Caco-2 (cell line): ENCODE measurements at regions not wholly inside any gene's neighbourhood (a gene's known extent, or its start where the extent isn't known, plus 50 kb on each side); places are given as distances from the start of the nearest gene placed in this dataset.

ENCODE experiments used
- BruUV-seq: library from RNA; stranded (reverse); fragments of 400-500 nt; replicated peaks from 2 replicates; lab custom pipeline; 2021; lab: Mats Ljungman, UMichigan
- CTCF ChIA-PET: fragments of 300-600 bp; sonication (Branson Sonifier 250); formaldehyde crosslinking; loops from one replicate; lab custom pipeline; 2022; ENCODE audit warnings: antibody characterized with exemption; lab: Charles Lee
- POLR2A ChIA-PET: fragments of 300-600 bp; sonication (Branson Sonifier 250); formaldehyde crosslinking; loops from one replicate; lab custom pipeline; 2022; ENCODE audit warnings: antibody characterized with exemption; lab: Charles Lee
- DNase-seq, 2 experiments: peaks; one replicate each; pipeline versions ENCODE4 v3.0.0 to v3.0.0-alpha.2; 2020 to 2022
- H3K27me3 ChIP-seq: replicated peaks from 2 replicates; pipeline ENCODE4 v1.6.0; 2011; ENCODE audit warnings: low read length; ENCODE audit not compliant: control insufficient read depth, insufficient read depth
- H3K36me3 ChIP-seq: 2 replicates; pipeline ENCODE4 v1.5.1; 2011; ENCODE audit warnings: low read length; ENCODE audit not compliant: control insufficient read depth, insufficient read depth
- H3K4me1 ChIP-seq: fragments of 250-450 bp; sonication (Bioruptor Pico); 2 replicates; pipeline ENCODE4 v1.5.1; 2020; ENCODE audit warnings: mild to moderate bottlenecking
- H3K4me3 ChIP-seq: 2 replicates; pipeline ENCODE4 v1.5.1; 2011; ENCODE audit warnings: low read depth, mild to moderate bottlenecking, control low read depth, low read length
- H3K9me3 ChIP-seq: fragments of 250-450 bp; sonication (Bioruptor Pico); 2 replicates; pipeline ENCODE4 v1.5.1; 2020; ENCODE audit warnings: mild to moderate bottlenecking, moderate library complexity
- H3K27ac Mint-ChIP-seq: one replicate; pipeline ENCODE4 v1.8.0; 2022; ENCODE audit warnings: mixed read lengths; ENCODE audit not compliant: unreplicated experiment
- H3K27me3 Mint-ChIP-seq: one replicate; pipeline ENCODE4 v1.8.0; 2022; ENCODE audit warnings: mixed read lengths; ENCODE audit not compliant: insufficient read depth, unreplicated experiment
- H3K36me3 Mint-ChIP-seq: one replicate; pipeline ENCODE4 v1.8.0; 2022; ENCODE audit warnings: mild to moderate bottlenecking, mixed read lengths; ENCODE audit not compliant: insufficient read depth, unreplicated experiment
- H3K4me1 Mint-ChIP-seq: one replicate; pipeline ENCODE4 v1.8.0; 2022; ENCODE audit warnings: low read depth, mixed read lengths; ENCODE audit not compliant: unreplicated experiment
- H3K4me3 Mint-ChIP-seq: one replicate; pipeline ENCODE4 v1.8.0; 2022; ENCODE audit warnings: mild to moderate bottlenecking, moderate library complexity, mixed read lengths; ENCODE audit not compliant: unreplicated experiment
- H3K9me3 Mint-ChIP-seq: one replicate; pipeline ENCODE4 v1.8.0; 2022; ENCODE audit warnings: mixed read lengths; ENCODE audit not compliant: unreplicated experiment
- intact Hi-C: fragments of 100-400 bp; cut with micrococcal nuclease; formaldehyde crosslinking; loops from one replicate; pipeline ENCODE4 v1.10.0; 2022; ENCODE audit not compliant: unreplicated experiment
- TF ChIP-seq, protein P1 (sequence below), 2 experiments: fragments of 200-600 bp in 1 of 2; IDR thresholded peaks; 1 replicate in 1 of 2; 2 replicates in 1 of 2; pipeline versions ENCODE4 v1.5.1 to v1.8.0; 2011 to 2022; ENCODE audit warnings: antibody characterized with exemption in 1 of 2, control low read depth in 1 of 2, inconsistent platforms in 1 of 2, low read depth in 1 of 2, low read length in 1 of 2, mild to moderate bottlenecking in 1 of 2, moderate library complexity in 1 of 2; ENCODE audit not compliant: insufficient read depth in 1 of 2, severe bottlenecking in 1 of 2, unreplicated experiment in 1 of 2

DNA sequence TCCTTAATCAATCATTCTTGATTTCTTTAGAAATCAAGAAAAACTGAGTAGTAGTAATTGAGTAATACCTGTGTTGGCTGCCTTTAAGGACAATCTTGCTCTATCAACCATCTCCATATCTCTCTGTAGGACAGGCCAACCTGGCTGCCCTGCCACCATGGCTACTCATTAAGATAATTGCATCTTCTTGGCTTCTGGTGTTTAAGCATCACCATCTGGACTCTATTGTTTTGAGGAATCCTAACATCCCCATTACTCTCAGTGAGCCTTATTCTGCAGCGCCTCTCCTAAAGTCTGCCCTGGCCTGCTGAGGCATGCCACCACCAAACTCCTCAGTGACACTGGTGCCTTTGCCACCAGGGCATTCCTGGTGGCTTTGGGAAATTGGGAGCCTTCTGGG lies 442.6 kb upstream of the ZNF507 start:
- Histone ChIP-seq H3K9me3 (0 out of 2 replicates have a peak, but pooled peaks cover 3% of the 10 kb centered on the region), H3K36me3 (no peaks in the 10 kb centered on the region), H3K4me3 (no peak overlapping the region), H3K4me1 (no peaks in the 10 kb centered on the region), H3K27me3 (no peaks in the 10 kb centered on the region)
- no TSS peak for BruUV-seq
- Mint-ChIP-seq H3K27ac (no peak overlapping the region), H3K27me3 (no peaks in the 10 kb centered on the region), H3K36me3 (no peaks in the 10 kb centered on the region), H3K9me3 (no peaks in the 10 kb centered on the region), H3K4me1 (no peaks in the 10 kb centered on the region), H3K4me3 (no peak overlapping the region)
- DNase-seq, result no peak
- TF ChIP-seq, protein P1, sequence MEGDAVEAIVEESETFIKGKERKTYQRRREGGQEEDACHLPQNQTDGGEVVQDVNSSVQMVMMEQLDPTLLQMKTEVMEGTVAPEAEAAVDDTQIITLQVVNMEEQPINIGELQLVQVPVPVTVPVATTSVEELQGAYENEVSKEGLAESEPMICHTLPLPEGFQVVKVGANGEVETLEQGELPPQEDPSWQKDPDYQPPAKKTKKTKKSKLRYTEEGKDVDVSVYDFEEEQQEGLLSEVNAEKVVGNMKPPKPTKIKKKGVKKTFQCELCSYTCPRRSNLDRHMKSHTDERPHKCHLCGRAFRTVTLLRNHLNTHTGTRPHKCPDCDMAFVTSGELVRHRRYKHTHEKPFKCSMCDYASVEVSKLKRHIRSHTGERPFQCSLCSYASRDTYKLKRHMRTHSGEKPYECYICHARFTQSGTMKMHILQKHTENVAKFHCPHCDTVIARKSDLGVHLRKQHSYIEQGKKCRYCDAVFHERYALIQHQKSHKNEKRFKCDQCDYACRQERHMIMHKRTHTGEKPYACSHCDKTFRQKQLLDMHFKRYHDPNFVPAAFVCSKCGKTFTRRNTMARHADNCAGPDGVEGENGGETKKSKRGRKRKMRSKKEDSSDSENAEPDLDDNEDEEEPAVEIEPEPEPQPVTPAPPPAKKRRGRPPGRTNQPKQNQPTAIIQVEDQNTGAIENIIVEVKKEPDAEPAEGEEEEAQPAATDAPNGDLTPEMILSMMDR (IDR thresholded peaks at IDR 0.05; ENCODE audit: insufficient read depth in 1 of 2, low read depth in 1 of 2, low read length in 1 of 2, severe bottlenecking in 1 of 2, unreplicated experiment in 1 of 2), result no peak
- ChIA-PET CTCF (no interaction called here), POLR2A (no interaction called here)
- intact Hi-C loops, result no loop called here

DNA sequence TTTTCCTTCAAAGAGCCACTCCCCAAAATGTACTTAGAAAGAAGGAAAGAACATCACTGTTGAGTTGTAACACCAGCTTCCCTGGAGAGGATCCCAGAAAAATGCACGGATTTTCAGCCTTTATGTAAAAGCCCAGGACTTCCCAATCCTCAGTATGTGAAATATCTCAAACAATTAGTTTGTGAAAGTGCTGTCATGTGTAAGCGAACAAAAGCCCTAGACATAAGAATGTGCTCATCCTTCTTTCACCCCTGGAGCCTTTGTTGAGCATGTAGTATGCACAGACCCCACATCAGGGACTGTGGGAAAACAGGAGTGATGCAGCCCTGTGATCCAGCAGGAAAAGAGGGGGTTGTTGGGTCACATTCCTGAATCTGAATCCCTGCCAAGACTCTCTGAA lies 441.4 kb upstream of the ZNF507 start:
- TF ChIP-seq, protein P1 (IDR thresholded peaks at IDR 0.05; ENCODE audit: insufficient read depth in 1 of 2, low read depth in 1 of 2, low read length in 1 of 2, severe bottlenecking in 1 of 2, unreplicated experiment in 1 of 2), result no peak
- H3K4me3 Mint-ChIP-seq, result no peak overlapping the region
- BruUV-seq, result no TSS peak
- intact Hi-C loops, result no loop called here
- H3K36me3 Mint-ChIP-seq, result no peaks in the 10 kb centered on the region
- ChIA-PET POLR2A (no interaction called here), CTCF (interaction anchor here (0.5 kb wide), 1 partner anchor 621 kb away, joined by 3 read pairs; no protein-coding TSS in a partner anchor)
- no peak overlapping the region for H3K27ac Mint-ChIP-seq
- no peak for DNase-seq
- H3K9me3 Mint-ChIP-seq, result no peaks in the 10 kb centered on the region
- no peaks in the 10 kb centered on the region for H3K4me1 ChIP-seq
- no peaks in the 10 kb centered on the region for H3K27me3 Mint-ChIP-seq
- H3K4me3 ChIP-seq, result no peak overlapping the region
- H3K4me1 Mint-ChIP-seq, result no peaks in the 10 kb centered on the region
- no peaks in the 10 kb centered on the region for H3K36me3 ChIP-seq
- no peaks in the 10 kb centered on the region for H3K27me3 ChIP-seq
- 0 out of 2 replicates have a peak, but pooled peaks cover 3% of the 10 kb centered on the region for H3K9me3 ChIP-seq

DNA sequence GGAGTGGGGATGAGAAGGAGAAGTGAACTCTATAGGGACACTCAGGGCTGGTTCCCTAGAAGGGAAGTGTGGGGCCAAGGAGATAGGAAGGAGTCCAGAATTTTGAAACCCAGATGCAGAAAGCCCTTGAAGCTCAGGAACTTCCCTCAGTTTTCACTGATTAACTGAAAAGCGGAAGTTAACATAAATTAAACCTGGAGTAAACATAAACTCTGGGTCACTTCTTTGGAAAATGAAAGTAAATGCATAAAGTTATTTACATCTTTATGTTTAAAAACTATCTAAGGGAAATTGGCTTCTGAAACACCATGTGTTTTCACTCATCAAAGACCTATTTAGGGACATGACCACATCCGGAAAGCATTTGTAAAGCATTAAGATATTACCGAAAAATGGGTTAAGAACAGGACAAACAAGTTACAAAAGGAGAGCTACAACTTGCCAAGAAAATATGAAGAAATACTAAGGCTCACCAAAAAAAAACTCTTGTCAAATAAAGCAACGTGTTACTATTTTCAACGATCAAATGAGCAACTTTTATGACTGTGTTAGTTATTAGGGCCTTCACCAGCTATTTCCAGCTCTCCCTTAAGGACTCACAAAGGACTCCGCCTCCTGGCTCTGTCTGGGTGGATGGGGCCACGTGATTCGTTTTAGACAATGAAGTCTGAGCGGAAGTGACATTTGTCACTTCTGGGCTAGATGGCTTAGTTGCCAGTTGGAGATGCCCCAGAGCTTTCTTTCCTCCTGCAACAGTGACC lies 439.1 kb upstream of the ZNF507 start:
- no peak for DNase-seq
- Histone ChIP-seq H3K4me3 (no peak overlapping the region), H3K9me3 (0 out of 2 replicates have a peak, but pooled peaks cover 3% of the 10 kb centered on the region), H3K4me1 (no peaks in the 10 kb centered on the region), H3K27me3 (no peaks in the 10 kb centered on the region), H3K36me3 (no peaks in the 10 kb centered on the region)
- H3K4me3 Mint-ChIP-seq, result no peak overlapping the region
- intact Hi-C loops, result no loop called here
- TF ChIP-seq, protein P1 (IDR thresholded peaks at IDR 0.05; ENCODE audit: insufficient read depth in 1 of 2, low read depth in 1 of 2, low read length in 1 of 2, severe bottlenecking in 1 of 2, unreplicated experiment in 1 of 2), result no peak
- POLR2A ChIA-PET, result no interaction called here
- H3K4me1 Mint-ChIP-seq, result no peaks in the 10 kb centered on the region
- no peaks in the 10 kb centered on the region for H3K36me3 Mint-ChIP-seq
- peaks cover 4% of the 10 kb centered on the region for H3K27me3 Mint-ChIP-seq
- CTCF ChIA-PET, result no interaction called here
- no peak overlapping the region for H3K27ac Mint-ChIP-seq
- no peaks in the 10 kb centered on the region for H3K9me3 Mint-ChIP-seq
- BruUV-seq, result no TSS peak
